VCaP (cell line): ENCODE measurements at regions not wholly inside any gene's neighbourhood (a gene's known extent, or its start where the extent isn't known, plus 50 kb on each side); places are given as distances from the start of the nearest gene placed in this dataset.

Experiments
- H3K27ac ChIP-seq: fragments of 450-650 bp; 2 replicates; pipeline ENCODE4 v1.5.1; 2017
- TF ChIP-seq, protein P1 (sequence below): fragments of 450-650 bp; conservative IDR thresholded peaks from 2 replicates; pipeline ENCODE4 v1.5.1; 2017; ENCODE audit warnings: mild to moderate bottlenecking, moderate library complexity

DNA sequence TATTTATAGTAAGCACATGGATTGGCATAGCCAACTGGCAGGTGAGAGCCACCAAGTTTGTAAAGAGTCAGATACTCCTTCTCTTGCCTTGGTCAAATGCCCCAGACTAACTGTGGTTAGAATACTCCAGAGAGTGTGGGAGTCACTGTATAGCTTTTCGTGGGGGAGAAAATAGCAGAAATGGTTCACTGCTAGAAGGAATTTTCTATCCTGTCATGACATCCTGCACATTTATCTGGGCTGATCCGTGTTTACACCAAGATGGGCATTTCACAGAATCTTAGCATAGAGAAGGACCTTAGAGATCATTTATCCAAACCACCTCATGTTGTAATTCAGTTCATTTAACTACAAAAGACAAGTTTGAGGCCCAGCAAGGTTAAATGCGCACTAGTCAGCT, 460.8 kb downstream of the ENC1 start:
- no peak overlapping the region for H3K27ac ChIP-seq
- TF ChIP-seq, protein P1, sequence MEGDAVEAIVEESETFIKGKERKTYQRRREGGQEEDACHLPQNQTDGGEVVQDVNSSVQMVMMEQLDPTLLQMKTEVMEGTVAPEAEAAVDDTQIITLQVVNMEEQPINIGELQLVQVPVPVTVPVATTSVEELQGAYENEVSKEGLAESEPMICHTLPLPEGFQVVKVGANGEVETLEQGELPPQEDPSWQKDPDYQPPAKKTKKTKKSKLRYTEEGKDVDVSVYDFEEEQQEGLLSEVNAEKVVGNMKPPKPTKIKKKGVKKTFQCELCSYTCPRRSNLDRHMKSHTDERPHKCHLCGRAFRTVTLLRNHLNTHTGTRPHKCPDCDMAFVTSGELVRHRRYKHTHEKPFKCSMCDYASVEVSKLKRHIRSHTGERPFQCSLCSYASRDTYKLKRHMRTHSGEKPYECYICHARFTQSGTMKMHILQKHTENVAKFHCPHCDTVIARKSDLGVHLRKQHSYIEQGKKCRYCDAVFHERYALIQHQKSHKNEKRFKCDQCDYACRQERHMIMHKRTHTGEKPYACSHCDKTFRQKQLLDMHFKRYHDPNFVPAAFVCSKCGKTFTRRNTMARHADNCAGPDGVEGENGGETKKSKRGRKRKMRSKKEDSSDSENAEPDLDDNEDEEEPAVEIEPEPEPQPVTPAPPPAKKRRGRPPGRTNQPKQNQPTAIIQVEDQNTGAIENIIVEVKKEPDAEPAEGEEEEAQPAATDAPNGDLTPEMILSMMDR = no peak

- H3K27ac ChIP-seq = no peak overlapping the region
- TF ChIP-seq, protein P1 = no peak
These were observed 461.3 kb downstream of the ENC1 start for GRCh38 chr5:74179179-74179578.

DNA sequence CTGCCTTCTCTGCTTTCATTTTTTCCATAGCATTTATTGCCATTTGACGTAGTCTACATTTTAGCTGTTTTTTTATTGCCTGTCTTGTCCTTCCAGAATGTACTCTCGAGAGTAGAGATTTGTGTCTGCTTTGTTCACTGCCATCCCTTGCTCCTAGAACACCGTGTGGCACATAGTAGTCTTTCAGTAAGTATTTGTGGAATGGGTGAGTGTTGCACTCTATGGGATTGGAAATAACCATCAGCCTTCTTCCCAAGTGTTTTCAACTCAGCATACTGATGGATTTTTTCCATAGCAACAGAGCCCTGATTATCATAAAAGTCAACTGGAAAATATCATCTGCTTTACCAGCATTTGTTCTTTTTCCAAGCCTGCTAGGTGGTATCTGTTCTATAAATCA, 462.6 kb downstream of the ENC1 start:
- no peak overlapping the region for H3K27ac ChIP-seq

DNA sequence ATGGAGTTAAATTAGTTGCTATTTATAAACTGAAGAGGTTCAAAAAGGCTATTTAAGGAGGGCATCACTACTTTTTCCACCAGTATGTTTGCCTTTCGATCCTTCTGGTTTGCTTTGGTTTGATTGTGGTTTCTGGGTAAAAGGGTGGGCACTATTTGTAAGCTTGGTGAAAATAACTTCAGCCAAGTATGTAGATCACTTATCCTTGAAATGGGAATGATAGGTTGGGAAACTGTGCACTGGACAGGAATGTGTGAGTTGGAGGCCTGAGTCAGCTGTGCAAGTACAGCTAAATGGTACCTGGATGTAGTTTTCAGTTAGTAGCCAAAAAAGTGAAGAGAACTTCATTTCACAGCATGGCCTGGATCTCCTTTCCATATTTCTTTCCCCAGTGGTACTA, 466.2 kb downstream of the ENC1 start:
- no peak overlapping the region for H3K27ac ChIP-seq
- TF ChIP-seq, protein P1 = no peak

More for the DNA sequence above, 462.6 kb downstream of the ENC1 start:
- TF ChIP-seq, protein P1 = no peak

DNA sequence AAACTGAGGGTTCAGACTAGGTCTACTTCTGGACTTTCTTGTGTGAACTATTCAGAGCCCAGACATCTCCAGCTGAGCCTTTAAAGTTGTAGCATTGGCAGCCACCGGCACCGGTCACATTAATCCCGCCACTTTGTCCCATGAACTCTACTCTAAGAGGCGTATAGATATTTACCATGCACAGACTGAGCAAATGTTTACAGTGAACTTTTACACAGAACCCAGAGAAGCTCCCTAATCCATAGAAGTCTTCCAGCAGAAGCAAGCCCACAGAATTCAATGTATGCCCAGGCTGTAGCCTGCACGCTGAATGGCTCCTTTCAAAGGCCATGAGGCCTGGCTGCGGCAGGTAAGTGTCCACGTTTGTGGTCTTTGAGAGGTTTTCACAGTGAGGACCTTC, 466.9 kb downstream of the ENC1 start:
- TF ChIP-seq, protein P1 = no peak

DNA sequence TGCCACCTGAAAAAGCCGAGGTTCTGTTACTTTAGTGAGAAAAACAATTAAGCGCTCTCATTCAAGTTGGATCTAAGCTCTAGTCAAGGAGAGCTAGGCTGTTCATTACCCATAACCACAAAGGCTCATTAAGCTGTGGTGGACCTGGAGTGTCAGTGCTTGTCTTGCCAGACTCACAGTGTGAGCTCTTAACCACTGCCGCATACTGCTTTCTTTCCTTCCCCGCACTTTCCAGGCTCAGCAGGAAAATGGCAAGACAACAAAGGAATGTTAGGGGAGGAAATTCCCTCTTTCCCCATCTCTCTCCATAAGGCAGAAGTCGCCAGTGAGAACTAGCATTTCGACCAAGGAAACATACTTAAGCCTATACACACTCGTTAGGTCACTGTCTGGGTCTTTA, 467.3 kb downstream of the ENC1 start:
- TF ChIP-seq, protein P1 = no peak
- no peak overlapping the region for H3K27ac ChIP-seq

More for the DNA sequence above, 466.9 kb downstream of the ENC1 start:
- no peak overlapping the region for H3K27ac ChIP-seq

DNA sequence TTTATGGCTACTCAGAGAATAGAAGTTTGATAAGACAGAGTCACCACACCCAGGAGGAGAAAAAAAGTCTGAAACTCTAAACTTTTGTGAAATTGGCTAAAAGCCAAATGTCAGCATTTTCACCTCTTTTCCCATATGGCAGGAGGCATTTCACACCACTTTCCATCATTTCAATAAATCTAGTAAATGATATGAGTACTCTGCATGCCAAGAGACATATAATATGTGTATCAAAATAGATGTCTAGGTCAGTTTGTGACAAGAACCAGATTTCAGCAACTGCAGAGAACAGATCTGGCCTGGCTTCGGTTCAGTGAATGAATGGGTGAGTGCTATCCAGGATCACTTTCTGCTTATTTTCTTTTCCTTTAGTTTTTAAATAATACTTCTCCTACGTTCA, 470.8 kb downstream of the ENC1 start:
- H3K27ac ChIP-seq = no peak overlapping the region
- TF ChIP-seq, protein P1 = no peak

- TF ChIP-seq, protein P1 = no peak
- H3K27ac ChIP-seq = peak overlapping the region; percentile 76
These were observed 472.6 kb downstream of the ENC1 start for GRCh38 chr5:74167930-74168315.
